Panc1 (cell line): ENCODE measurements at regions not wholly inside any gene's neighbourhood (a gene's known extent, or its start where the extent isn't known, plus 50 kb on each side); places are given as distances from the start of the nearest gene placed in this dataset.

Experiments used
- ATAC-seq: fragments of 200-7000 bp; cut with Tn5 transposase; 2 replicates; pipeline ENCODE4 v1.9.1; 2020; ENCODE audit warnings: mild to moderate bottlenecking, moderate library complexity
- BruUV-seq: library from RNA; stranded (reverse); fragments of 400-500 nt; replicated peaks from 2 replicates; lab custom pipeline; 2021; lab: Mats Ljungman, UMichigan
- CTCF ChIA-PET: fragments of 300-600 bp; sonication (Branson Sonifier 250); formaldehyde crosslinking; loops from one replicate; lab custom pipeline; 2022; ENCODE audit warnings: antibody characterized with exemption; lab: Charles Lee
- POLR2A ChIA-PET: fragments of 300-600 bp; sonication (Branson Sonifier 250); formaldehyde crosslinking; loops from one replicate; lab custom pipeline; 2022; ENCODE audit warnings: antibody characterized with exemption; lab: Charles Lee
- DNase-seq: peaks from one replicate; pipeline ENCODE4 v3.0.0-alpha.2; 2010; ENCODE audit warnings: low read depth, low spot score
- H3K27ac ChIP-seq: 2 replicates; pipeline ENCODE4 v1.5.1; 2011; ENCODE audit warnings: mild to moderate bottlenecking, low read length, inconsistent platforms
- H3K27me3 ChIP-seq: fragments of 200-500 bp; sonication (Bioruptor generic); 2 replicates; pipeline ENCODE4 v1.6.0; 2014; ENCODE audit warnings: low read length, inconsistent platforms; ENCODE audit not compliant: control insufficient read depth, insufficient read depth
- H3K36me3 ChIP-seq: fragments of 200-500 bp; sonication (Bioruptor generic); 2 replicates; pipeline ENCODE4 v1.5.1; 2014; ENCODE audit warnings: inconsistent platforms, mild to moderate bottlenecking, low read length, moderate library complexity; ENCODE audit not compliant: control insufficient read depth, insufficient read depth
- H3K4me1 ChIP-seq: 2 replicates; pipeline ENCODE4 v1.5.1; 2011; ENCODE audit warnings: inconsistent platforms, mild to moderate bottlenecking, low read length, moderate library complexity; ENCODE audit not compliant: control insufficient read depth, insufficient read depth
- H3K4me3 ChIP-seq, 2 experiments: 2 replicates each; pipeline ENCODE4 v1.5.1; 2011 to 2012; ENCODE audit warnings: low read depth in 2 of 2, low read length in 2 of 2, mild to moderate bottlenecking in 2 of 2, inconsistent platforms in 1 of 2, moderate library complexity in 1 of 2
- H3K9me3 ChIP-seq: fragments of 200-500 bp; sonication (Bioruptor generic); 2 replicates; pipeline ENCODE4 v1.5.1; 2014; ENCODE audit warnings: low read depth, mild to moderate bottlenecking, inconsistent platforms, low read length, moderate library complexity; ENCODE audit not compliant: control insufficient read depth, insufficient read depth
- POLR2AphosphoS5 ChIP-seq: IDR thresholded peaks from 2 replicates; pipeline ENCODE4 v1.6.1; 2012; ENCODE audit warnings: mild to moderate bottlenecking, low read depth, low read length, moderate library complexity
- SIN3A ChIP-seq: IDR thresholded peaks from 2 replicates; pipeline ENCODE4 v1.6.1; 2012; ENCODE audit warnings: low read depth, mild to moderate bottlenecking, low read length, moderate library complexity, borderline replicate concordance; ENCODE audit not compliant: insufficient read depth
- TCF7L2 ChIP-seq: IDR thresholded peaks from 2 replicates; pipeline ENCODE4 v1.6.1; 2011; ENCODE audit warnings: mild to moderate bottlenecking, low read depth, low read length, inconsistent platforms
- in situ Hi-C: cut with HindIII; loops from 2 replicates; pipeline ENCODE4 v1.10.0; 2016; ENCODE audit warnings: low sequenced_read_pairs, low pct_unique_long_range_greater_than_20kb
- intact Hi-C: fragments of 100-400 bp; cut with micrococcal nuclease; formaldehyde crosslinking; loops from one replicate; pipeline ENCODE4 v1.10.0; 2022; ENCODE audit not compliant: unreplicated experiment
- TF ChIP-seq, protein P1 (sequence below): fragments of 450-650 bp; IDR thresholded peaks from 2 replicates; pipeline ENCODE4 v1.5.1; 2017; ENCODE audit warnings: mild to moderate bottlenecking
- TF ChIP-seq, protein P2 (sequence below), 2 experiments: IDR thresholded peaks; 2 replicates each; pipeline ENCODE4 v1.6.1; 2011 to 2012; ENCODE audit warnings: low read depth in 2 of 2, control low read depth in 1 of 2, low read length in 1 of 2, mild to moderate bottlenecking in 1 of 2, moderate library complexity in 1 of 2; ENCODE audit not compliant: insufficient read depth in 1 of 2

- no peaks in the 10 kb centered on the region for H3K4me1 ChIP-seq
- no peak for DNase-seq
- no TSS peak for BruUV-seq
- no peaks in the 10 kb centered on the region for H3K9me3 ChIP-seq
- intact Hi-C loops, result no loop called here
- H3K36me3 ChIP-seq, result no peaks in the 10 kb centered on the region
- H3K27ac ChIP-seq, result no peak overlapping the region
- H3K4me3 ChIP-seq, result no peak overlapping the region
- TF ChIP-seq, protein P1, sequence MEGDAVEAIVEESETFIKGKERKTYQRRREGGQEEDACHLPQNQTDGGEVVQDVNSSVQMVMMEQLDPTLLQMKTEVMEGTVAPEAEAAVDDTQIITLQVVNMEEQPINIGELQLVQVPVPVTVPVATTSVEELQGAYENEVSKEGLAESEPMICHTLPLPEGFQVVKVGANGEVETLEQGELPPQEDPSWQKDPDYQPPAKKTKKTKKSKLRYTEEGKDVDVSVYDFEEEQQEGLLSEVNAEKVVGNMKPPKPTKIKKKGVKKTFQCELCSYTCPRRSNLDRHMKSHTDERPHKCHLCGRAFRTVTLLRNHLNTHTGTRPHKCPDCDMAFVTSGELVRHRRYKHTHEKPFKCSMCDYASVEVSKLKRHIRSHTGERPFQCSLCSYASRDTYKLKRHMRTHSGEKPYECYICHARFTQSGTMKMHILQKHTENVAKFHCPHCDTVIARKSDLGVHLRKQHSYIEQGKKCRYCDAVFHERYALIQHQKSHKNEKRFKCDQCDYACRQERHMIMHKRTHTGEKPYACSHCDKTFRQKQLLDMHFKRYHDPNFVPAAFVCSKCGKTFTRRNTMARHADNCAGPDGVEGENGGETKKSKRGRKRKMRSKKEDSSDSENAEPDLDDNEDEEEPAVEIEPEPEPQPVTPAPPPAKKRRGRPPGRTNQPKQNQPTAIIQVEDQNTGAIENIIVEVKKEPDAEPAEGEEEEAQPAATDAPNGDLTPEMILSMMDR, result no peak
- TF ChIP-seq POLR2AphosphoS5, result no peak
- TF ChIP-seq, protein P2, sequence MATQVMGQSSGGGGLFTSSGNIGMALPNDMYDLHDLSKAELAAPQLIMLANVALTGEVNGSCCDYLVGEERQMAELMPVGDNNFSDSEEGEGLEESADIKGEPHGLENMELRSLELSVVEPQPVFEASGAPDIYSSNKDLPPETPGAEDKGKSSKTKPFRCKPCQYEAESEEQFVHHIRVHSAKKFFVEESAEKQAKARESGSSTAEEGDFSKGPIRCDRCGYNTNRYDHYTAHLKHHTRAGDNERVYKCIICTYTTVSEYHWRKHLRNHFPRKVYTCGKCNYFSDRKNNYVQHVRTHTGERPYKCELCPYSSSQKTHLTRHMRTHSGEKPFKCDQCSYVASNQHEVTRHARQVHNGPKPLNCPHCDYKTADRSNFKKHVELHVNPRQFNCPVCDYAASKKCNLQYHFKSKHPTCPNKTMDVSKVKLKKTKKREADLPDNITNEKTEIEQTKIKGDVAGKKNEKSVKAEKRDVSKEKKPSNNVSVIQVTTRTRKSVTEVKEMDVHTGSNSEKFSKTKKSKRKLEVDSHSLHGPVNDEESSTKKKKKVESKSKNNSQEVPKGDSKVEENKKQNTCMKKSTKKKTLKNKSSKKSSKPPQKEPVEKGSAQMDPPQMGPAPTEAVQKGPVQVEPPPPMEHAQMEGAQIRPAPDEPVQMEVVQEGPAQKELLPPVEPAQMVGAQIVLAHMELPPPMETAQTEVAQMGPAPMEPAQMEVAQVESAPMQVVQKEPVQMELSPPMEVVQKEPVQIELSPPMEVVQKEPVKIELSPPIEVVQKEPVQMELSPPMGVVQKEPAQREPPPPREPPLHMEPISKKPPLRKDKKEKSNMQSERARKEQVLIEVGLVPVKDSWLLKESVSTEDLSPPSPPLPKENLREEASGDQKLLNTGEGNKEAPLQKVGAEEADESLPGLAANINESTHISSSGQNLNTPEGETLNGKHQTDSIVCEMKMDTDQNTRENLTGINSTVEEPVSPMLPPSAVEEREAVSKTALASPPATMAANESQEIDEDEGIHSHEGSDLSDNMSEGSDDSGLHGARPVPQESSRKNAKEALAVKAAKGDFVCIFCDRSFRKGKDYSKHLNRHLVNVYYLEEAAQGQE (IDR thresholded peaks at IDR 0.05; ENCODE audit: insufficient read depth in 1 of 2, low read depth in 2 of 2, low read length in 1 of 2), result no peak
- no peak for TF ChIP-seq SIN3A
- no peak for TF ChIP-seq TCF7L2
- in situ Hi-C loops, result no loop called here
- ATAC-seq, result no peak
- ChIA-PET CTCF (no interaction called here), POLR2A (no interaction called here)
- H3K27me3 ChIP-seq, result no peaks in the 10 kb centered on the region
Measured at GRCh38 chr2:53095227-53095626, 672.4 kb upstream of the CHAC2 start.

DNA sequence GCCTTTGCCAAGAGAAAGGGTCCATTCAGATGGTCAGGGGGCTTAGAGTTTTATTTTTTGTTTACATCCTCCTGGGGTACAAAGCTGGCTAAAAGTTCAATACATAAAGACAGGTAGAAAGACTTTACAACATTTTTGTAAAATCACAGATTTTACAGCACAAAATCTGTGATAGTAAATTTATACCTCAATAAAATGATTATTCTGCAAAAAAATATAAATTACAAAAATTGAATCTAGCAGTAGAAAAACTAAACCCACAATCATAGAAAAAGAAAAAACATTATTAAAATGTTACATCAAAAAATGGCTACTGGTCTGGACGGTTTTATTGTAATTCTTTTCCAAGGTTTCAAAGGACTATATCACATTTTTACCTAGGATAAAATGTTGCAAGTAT, 674.2 kb upstream of the CHAC2 start:
- DNase-seq (no peak), ATAC-seq (no peak)
- H3K9me3 ChIP-seq, result no peaks in the 10 kb centered on the region
- TF ChIP-seq, protein P1, result no peak
- TF ChIP-seq, protein P2 (IDR thresholded peaks at IDR 0.05; ENCODE audit: insufficient read depth in 1 of 2, low read depth in 2 of 2, low read length in 1 of 2), result no peak
- TF ChIP-seq POLR2AphosphoS5 (no peak), SIN3A (no peak), TCF7L2 (no peak)
- H3K4me3 ChIP-seq, result no peak overlapping the region
- BruUV-seq, result no TSS peak
- no peaks in the 10 kb centered on the region for H3K36me3 ChIP-seq
- ChIA-PET POLR2A (no interaction called here), CTCF (no interaction called here)
- H3K4me1 ChIP-seq, result no peaks in the 10 kb centered on the region
- in situ Hi-C loops, result no loop called here
- no peak overlapping the region for H3K27ac ChIP-seq
- H3K27me3 ChIP-seq, result no peaks in the 10 kb centered on the region
- intact Hi-C loops, result no loop called here
